MG63 (cell line): ENCODE measurements at regions not wholly inside any gene's neighbourhood (a gene's known extent, or its start where the extent isn't known, plus 50 kb on each side); places are given as distances from the start of the nearest gene placed in this dataset.

Experiments used
- DNase-seq: peaks from one replicate; pipeline ENCODE4 v3.0.0-alpha.2; 2020
- H3K27me3 ChIP-seq: fragments of 250-450 bp; sonication (Bioruptor Pico); 2 replicates; pipeline ENCODE4 v1.5.1; 2020; ENCODE audit warnings: mild to moderate bottlenecking, moderate library complexity
- H3K36me3 ChIP-seq: fragments of 250-450 bp; sonication (Bioruptor Pico); 2 replicates; pipeline ENCODE4 v1.5.1; 2020; ENCODE audit warnings: mild to moderate bottlenecking, moderate library complexity
- H3K4me3 ChIP-seq: fragments of 250-450 bp; sonication (Bioruptor Pico); 2 replicates; pipeline ENCODE4 v1.5.1; 2020; ENCODE audit warnings: mild to moderate bottlenecking, moderate library complexity
- H3K9me3 ChIP-seq: fragments of 250-450 bp; sonication (Bioruptor Pico); 2 replicates; pipeline ENCODE4 v1.5.1; 2020; ENCODE audit warnings: mild to moderate bottlenecking, moderate library complexity

GRCh38 chr16:63596716-63597115 is 1525.1 kb downstream of the CDH11 start:
- Histone ChIP-seq H3K4me3 (no peak overlapping the region), H3K36me3 (no peaks in the 10 kb centered on the region), H3K9me3 (no peaks in the 10 kb centered on the region), H3K27me3 (no peaks in the 10 kb centered on the region)
- DNase-seq, result no peak

- no peaks in the 10 kb centered on the region for H3K36me3 ChIP-seq
- DNase-seq, result no peak
- no peaks in the 10 kb centered on the region for H3K9me3 ChIP-seq
- no peaks in the 10 kb centered on the region for H3K27me3 ChIP-seq
- no peak overlapping the region for H3K4me3 ChIP-seq
Measured at GRCh38 chr16:63592852-63593251, 1529.0 kb downstream of the CDH11 start.

- H3K9me3 ChIP-seq, result no peaks in the 10 kb centered on the region
- no peaks in the 10 kb centered on the region for H3K27me3 ChIP-seq
- no peaks in the 10 kb centered on the region for H3K36me3 ChIP-seq
- no peak overlapping the region for H3K4me3 ChIP-seq
- DNase-seq, result no peak
Measured at GRCh38 chr16:63581570-63581969, 1540.3 kb downstream of the CDH11 start.

GRCh38 chr16:63578791-63579190 is 1542.6 kb upstream of the CDH8 start:
- Histone ChIP-seq H3K36me3 (no peaks in the 10 kb centered on the region), H3K4me3 (no peak overlapping the region), H3K9me3 (no peaks in the 10 kb centered on the region), H3K27me3 (no peaks in the 10 kb centered on the region)
- DNase-seq, result no peak

- no peak overlapping the region for H3K4me3 ChIP-seq
- H3K9me3 ChIP-seq, result no peaks in the 10 kb centered on the region
- DNase-seq, result no peak
- H3K27me3 ChIP-seq, result no peaks in the 10 kb centered on the region
- no peaks in the 10 kb centered on the region for H3K36me3 ChIP-seq
Measured at GRCh38 chr16:63577891-63578290, 1541.7 kb upstream of the CDH8 start.

GRCh38 chr16:63575041-63575440 is 1538.8 kb upstream of the CDH8 start:
- DNase-seq, result no peak
- Histone ChIP-seq H3K4me3 (no peak overlapping the region), H3K36me3 (no peaks in the 10 kb centered on the region), H3K9me3 (no peaks in the 10 kb centered on the region), H3K27me3 (no peaks in the 10 kb centered on the region)

GRCh38 chr16:63568164-63568563 is 1531.9 kb upstream of the CDH8 start:
- no peaks in the 10 kb centered on the region for H3K36me3 ChIP-seq
- no peaks in the 10 kb centered on the region for H3K27me3 ChIP-seq
- no peak overlapping the region for H3K4me3 ChIP-seq
- H3K9me3 ChIP-seq, result no peaks in the 10 kb centered on the region
- DNase-seq, result no peak

GRCh38 chr16:63563819-63564505 is 1527.7 kb upstream of the CDH8 start:
- Histone ChIP-seq H3K27me3 (no peaks in the 10 kb centered on the region), H3K36me3 (no peaks in the 10 kb centered on the region), H3K4me3 (no peak overlapping the region), H3K9me3 (no peaks in the 10 kb centered on the region)
- DNase-seq, result no peak

- H3K9me3 ChIP-seq, result no peaks in the 10 kb centered on the region
- DNase-seq, result no peak
- no peaks in the 10 kb centered on the region for H3K36me3 ChIP-seq
Measured at GRCh38 chr16:63553980-63554379, 1517.7 kb upstream of the CDH8 start.

GRCh38 chr16:63539276-63539675 is 1503.0 kb upstream of the CDH8 start:
- no peaks in the 10 kb centered on the region for H3K27me3 ChIP-seq
- H3K36me3 ChIP-seq, result no peaks in the 10 kb centered on the region
- no peaks in the 10 kb centered on the region for H3K9me3 ChIP-seq
- no peak overlapping the region for H3K4me3 ChIP-seq
- DNase-seq, result no peak

More at GRCh38 chr16:63553980-63554379, 1517.7 kb upstream of the CDH8 start:
- H3K4me3 ChIP-seq, result no peak overlapping the region
- H3K27me3 ChIP-seq, result no peaks in the 10 kb centered on the region

GRCh38 chr16:63530974-63531373 is 1494.7 kb upstream of the CDH8 start:
- Histone ChIP-seq H3K9me3 (no peaks in the 10 kb centered on the region), H3K36me3 (no peaks in the 10 kb centered on the region), H3K27me3 (no peaks in the 10 kb centered on the region), H3K4me3 (no peak overlapping the region)
- DNase-seq, result no peak

- no peaks in the 10 kb centered on the region for H3K27me3 ChIP-seq
- no peak overlapping the region for H3K4me3 ChIP-seq
- H3K9me3 ChIP-seq, result no peaks in the 10 kb centered on the region
- no peaks in the 10 kb centered on the region for H3K36me3 ChIP-seq
- DNase-seq, result no peak
Measured at GRCh38 chr16:63530208-63530607, 1494.0 kb upstream of the CDH8 start.

- no peaks in the 10 kb centered on the region for H3K9me3 ChIP-seq
- no peaks in the 10 kb centered on the region for H3K27me3 ChIP-seq
- H3K4me3 ChIP-seq, result no peak overlapping the region
- DNase-seq, result no peak
- no peaks in the 10 kb centered on the region for H3K36me3 ChIP-seq
Measured at GRCh38 chr16:63527404-63527803, 1491.2 kb upstream of the CDH8 start.

- H3K9me3 ChIP-seq, result no peaks in the 10 kb centered on the region
- no peaks in the 10 kb centered on the region for H3K36me3 ChIP-seq
- H3K27me3 ChIP-seq, result no peaks in the 10 kb centered on the region
- H3K4me3 ChIP-seq, result no peak overlapping the region
- DNase-seq, result no peak
Measured at GRCh38 chr16:63516394-63516793, 1480.2 kb upstream of the CDH8 start.

GRCh38 chr16:63512910-63513309 is 1476.7 kb upstream of the CDH8 start:
- no peaks in the 10 kb centered on the region for H3K9me3 ChIP-seq
- H3K4me3 ChIP-seq, result no peak overlapping the region
- no peak for DNase-seq
- no peaks in the 10 kb centered on the region for H3K27me3 ChIP-seq
- H3K36me3 ChIP-seq, result no peaks in the 10 kb centered on the region

- no peaks in the 10 kb centered on the region for H3K27me3 ChIP-seq
- no peak overlapping the region for H3K4me3 ChIP-seq
- H3K36me3 ChIP-seq, result no peaks in the 10 kb centered on the region
- no peaks in the 10 kb centered on the region for H3K9me3 ChIP-seq
- DNase-seq, result no peak
Measured at GRCh38 chr16:63497408-63497807, 1461.2 kb upstream of the CDH8 start.

- no peak for DNase-seq
- H3K4me3 ChIP-seq, result no peak overlapping the region
- H3K27me3 ChIP-seq, result no peaks in the 10 kb centered on the region
- H3K36me3 ChIP-seq, result no peaks in the 10 kb centered on the region
- H3K9me3 ChIP-seq, result no peaks in the 10 kb centered on the region
Measured at GRCh38 chr16:63496282-63496681, 1460.0 kb upstream of the CDH8 start.

GRCh38 chr16:63488955-63489354 is 1452.7 kb upstream of the CDH8 start:
- Histone ChIP-seq H3K4me3 (no peak overlapping the region), H3K9me3 (no peaks in the 10 kb centered on the region), H3K36me3 (no peaks in the 10 kb centered on the region), H3K27me3 (no peaks in the 10 kb centered on the region)
- DNase-seq, result no peak

GRCh38 chr16:63481060-63481459 is 1444.8 kb upstream of the CDH8 start:
- Histone ChIP-seq H3K36me3 (no peaks in the 10 kb centered on the region), H3K9me3 (no peaks in the 10 kb centered on the region), H3K27me3 (no peaks in the 10 kb centered on the region), H3K4me3 (no peak overlapping the region)
- no peak for DNase-seq
